Muscle layer of duodenum (tissue), 2 donors: ENCODE measurements at regions not wholly inside any gene's neighbourhood (a gene's known extent, or its start where the extent isn't known, plus 50 kb on each side); places are given as distances from the start of the nearest gene placed in this dataset.

Experiments
- H3K27ac ChIP-seq: one replicate; pipeline ENCODE4 v1.7.0; 2013; ENCODE audit warnings: mild to moderate bottlenecking, low read length
- H3K27me3 ChIP-seq: one replicate; pipeline ENCODE4 v1.7.0; 2013; ENCODE audit warnings: low read depth, mild to moderate bottlenecking, control low read depth, low read length
- H3K36me3 ChIP-seq, 2 donors: one replicate each; pipeline ENCODE4 v1.7.0; 2013; ENCODE audit warnings: low read length in 2 of 2, control low read depth in 1 of 2, mild to moderate bottlenecking in 1 of 2; ENCODE audit not compliant: insufficient read depth in 2 of 2, control insufficient read depth in 1 of 2
- H3K4me1 ChIP-seq, 2 donors: one replicate each; pipeline ENCODE4 v1.7.0; 2013; ENCODE audit warnings: low read length in 2 of 2, mild to moderate bottlenecking in 2 of 2, control low read depth in 1 of 2, moderate library complexity in 1 of 2; ENCODE audit not compliant: insufficient read depth in 2 of 2, control insufficient read depth in 1 of 2
- H3K4me3 ChIP-seq, 2 donors: one replicate each; pipeline ENCODE4 v1.7.0; 2013; ENCODE audit warnings: low read length in 2 of 2, low read depth in 1 of 2, mild to moderate bottlenecking in 1 of 2
- H3K9me3 ChIP-seq, 2 donors: one replicate each; pipeline ENCODE4 v1.7.0; 2013; ENCODE audit warnings: low read length in 2 of 2, control low read depth in 1 of 2, mild to moderate bottlenecking in 1 of 2; ENCODE audit not compliant: control insufficient read depth in 1 of 2
- donor health status: healthy.

DNA sequence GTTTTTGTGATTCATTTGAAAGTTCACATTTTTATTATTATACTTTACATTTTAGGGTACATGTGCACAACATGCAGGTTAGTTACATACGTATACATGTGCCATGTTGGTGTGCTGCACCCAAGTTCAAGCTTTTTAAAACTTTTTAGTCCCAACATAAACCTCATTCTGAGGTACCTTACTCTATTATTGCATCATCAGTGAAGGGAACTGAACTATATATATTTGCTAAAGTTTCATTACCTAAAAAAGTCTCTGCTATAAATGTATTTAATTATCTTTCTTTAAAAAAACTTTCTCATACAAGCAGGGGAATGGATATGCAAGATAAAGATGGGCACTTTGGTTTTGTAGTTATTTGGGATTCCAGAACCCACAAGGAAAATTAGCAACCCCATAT, 931.4 kb upstream of the ADGRL2 start:
- Histone ChIP-seq H3K27me3 (no peaks in the 10 kb centered on the region), H3K4me3 (no peak overlapping the region), H3K4me1 (no peaks in the 10 kb centered on the region), H3K27ac (no peak overlapping the region), H3K9me3 (no peaks in the 10 kb centered on the region), H3K36me3 (no peaks in the 10 kb centered on the region)

DNA sequence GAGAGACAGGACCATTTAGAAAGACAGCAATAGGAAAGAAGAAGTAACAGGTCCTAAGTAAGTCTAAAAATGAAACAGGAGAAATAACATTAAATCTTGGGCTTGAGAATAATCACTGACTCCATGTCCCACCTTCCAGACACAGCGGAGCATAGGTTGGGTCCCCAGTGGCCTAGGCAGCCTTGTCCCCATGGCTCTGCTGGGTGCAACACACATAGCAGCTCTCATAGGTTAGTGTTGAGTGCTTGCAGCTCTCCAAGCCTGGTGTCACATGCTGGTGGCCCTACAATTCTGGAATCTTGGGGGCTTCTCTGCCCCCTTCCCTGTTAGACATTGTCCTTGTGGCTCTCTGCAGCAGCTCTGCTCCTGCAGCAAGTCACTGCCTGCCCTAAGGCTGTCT, 952.8 kb upstream of the ADGRL2 start:
- Histone ChIP-seq H3K9me3 (no peaks in the 10 kb centered on the region), H3K36me3 (no peaks in the 10 kb centered on the region), H3K27me3 (no peaks in the 10 kb centered on the region), H3K4me3 (no peak overlapping the region), H3K4me1 (no peaks in the 10 kb centered on the region), H3K27ac (no peak overlapping the region)

DNA sequence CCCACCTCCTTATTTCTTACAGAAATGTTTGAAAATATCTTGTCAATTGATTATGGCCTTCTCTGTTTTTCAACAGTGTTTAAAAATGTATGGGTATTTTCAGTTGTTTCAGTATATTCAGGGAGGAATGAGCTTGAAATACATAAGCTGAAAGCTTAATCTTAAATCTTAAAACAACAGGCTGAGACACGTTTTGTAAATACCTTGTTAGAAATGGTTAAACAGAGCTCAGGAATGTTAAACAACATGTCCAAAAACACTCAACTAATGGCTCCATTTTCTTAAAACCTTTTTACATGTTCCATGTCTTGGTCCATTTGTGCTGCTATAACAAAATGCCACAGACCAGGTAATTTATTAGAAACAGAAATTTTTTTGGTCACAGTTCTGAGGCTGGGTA, 953.8 kb upstream of the ADGRL2 start:
- no peaks in the 10 kb centered on the region for H3K9me3 ChIP-seq
- no peak overlapping the region for H3K4me3 ChIP-seq
- no peak overlapping the region for H3K27ac ChIP-seq
- H3K27me3 ChIP-seq, result no peaks in the 10 kb centered on the region
- no peaks in the 10 kb centered on the region for H3K36me3 ChIP-seq
- H3K4me1 ChIP-seq, result no peaks in the 10 kb centered on the region

DNA sequence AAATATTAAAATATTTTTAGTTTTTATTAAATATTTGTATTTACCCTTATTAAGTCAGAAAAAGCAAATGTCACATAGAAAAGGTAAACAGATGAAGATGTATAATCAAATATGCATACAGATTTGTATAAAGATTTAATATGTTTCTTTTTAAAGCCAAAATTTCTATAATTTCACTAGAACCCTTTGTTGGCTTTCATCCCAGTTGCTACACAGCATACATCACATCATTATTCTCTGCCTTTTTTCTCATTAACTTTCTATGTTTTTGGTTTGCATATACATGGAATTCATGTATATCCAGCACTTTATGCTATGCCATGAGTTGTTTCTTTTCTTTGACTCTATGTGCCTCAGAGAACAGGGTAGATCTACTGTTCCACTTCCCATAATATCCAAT, 957.9 kb upstream of the ADGRL2 start:
- Histone ChIP-seq H3K36me3 (no peaks in the 10 kb centered on the region), H3K27ac (no peak overlapping the region), H3K27me3 (no peaks in the 10 kb centered on the region), H3K4me1 (no peaks in the 10 kb centered on the region), H3K9me3 (peaks cover 0 to 3% of the 10 kb centered on the region in 2 donors), H3K4me3 (no peak overlapping the region)

GRCh38 chr1:80841261-80841660, 959.5 kb upstream of the ADGRL2 start:
- H3K4me1 ChIP-seq, result no peaks in the 10 kb centered on the region
- H3K4me3 ChIP-seq, result no peak overlapping the region

GRCh38 chr1:80837066-80837465, 963.7 kb upstream of the ADGRL2 start:
- H3K4me1 ChIP-seq, result no peaks in the 10 kb centered on the region

More at GRCh38 chr1:80841261-80841660, 959.5 kb upstream of the ADGRL2 start:
- Histone ChIP-seq H3K27me3 (no peaks in the 10 kb centered on the region), H3K9me3 (peaks cover 0 to 3% of the 10 kb centered on the region in 2 donors), H3K27ac (no peak overlapping the region), H3K36me3 (no peaks in the 10 kb centered on the region)

GRCh38 chr1:80836505-80836904, 964.2 kb upstream of the ADGRL2 start:
- Histone ChIP-seq H3K27me3 (no peaks in the 10 kb centered on the region), H3K27ac (no peak overlapping the region), H3K4me1 (no peaks in the 10 kb centered on the region), H3K4me3 (no peak overlapping the region), H3K9me3 (no peaks in the 10 kb centered on the region), H3K36me3 (no peaks in the 10 kb centered on the region)

More at GRCh38 chr1:80837066-80837465, 963.7 kb upstream of the ADGRL2 start:
- Histone ChIP-seq H3K4me3 (no peak overlapping the region), H3K27ac (no peak overlapping the region), H3K36me3 (no peaks in the 10 kb centered on the region), H3K9me3 (peaks cover 0 to 3% of the 10 kb centered on the region in 2 donors), H3K27me3 (no peaks in the 10 kb centered on the region)

DNA sequence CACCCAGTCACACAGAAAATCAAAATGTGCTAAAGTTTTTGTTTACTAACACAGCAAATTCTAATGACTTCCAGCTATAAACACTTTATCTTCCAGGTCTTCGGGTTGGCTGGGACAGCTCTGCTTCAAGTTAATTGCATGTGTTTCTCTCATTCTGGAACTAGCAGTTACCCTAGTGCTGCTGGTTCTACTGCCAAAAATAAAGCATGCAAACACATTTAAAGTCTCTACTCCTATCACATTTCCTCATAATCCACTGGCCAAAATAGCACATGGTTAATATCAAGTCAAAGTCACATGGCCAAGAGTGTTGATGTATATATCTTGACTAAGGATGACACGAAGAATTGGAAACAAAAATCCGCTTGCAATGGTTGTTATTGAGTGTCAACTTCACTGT, 973.1 kb upstream of the ADGRL2 start:
- Histone ChIP-seq H3K27me3 (no peaks in the 10 kb centered on the region), H3K36me3 (no peaks in the 10 kb centered on the region), H3K4me3 (no peak overlapping the region), H3K9me3 (no peaks in the 10 kb centered on the region), H3K4me1 (no peaks in the 10 kb centered on the region), H3K27ac (no peak overlapping the region)

- Histone ChIP-seq H3K27me3 (no peaks in the 10 kb centered on the region), H3K27ac (no peak overlapping the region), H3K9me3 (no peaks in the 10 kb centered on the region), H3K36me3 (no peaks in the 10 kb centered on the region), H3K4me1 (no peaks in the 10 kb centered on the region), H3K4me3 (no peak overlapping the region)
Measured at GRCh38 chr1:80825067-80825466, 975.7 kb upstream of the ADGRL2 start.

DNA sequence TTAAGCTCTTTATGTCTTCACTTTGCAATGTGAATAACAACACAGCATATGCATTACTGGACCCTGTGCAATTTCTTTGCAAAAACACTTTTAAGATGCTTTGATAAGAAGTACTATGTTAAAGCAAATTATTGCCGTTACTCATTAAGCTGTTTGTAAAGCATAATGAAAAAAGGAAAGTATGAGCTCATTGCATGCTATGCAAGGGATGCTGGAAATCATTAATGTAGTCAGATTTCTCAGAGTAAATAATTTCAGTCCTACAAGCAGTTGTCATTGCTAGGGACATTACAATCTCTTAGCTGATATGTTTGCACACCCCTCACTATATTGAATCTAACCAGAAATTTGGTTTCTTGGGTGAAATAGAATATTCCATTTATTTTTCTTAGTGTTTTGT, 982.5 kb upstream of the ADGRL2 start:
- Histone ChIP-seq H3K9me3 (no peaks in the 10 kb centered on the region), H3K36me3 (no peaks in the 10 kb centered on the region), H3K27me3 (no peaks in the 10 kb centered on the region), H3K27ac (no peak overlapping the region), H3K4me3 (no peak overlapping the region), H3K4me1 (no peaks in the 10 kb centered on the region)

- H3K27me3 ChIP-seq, result no peaks in the 10 kb centered on the region
- no peak overlapping the region for H3K27ac ChIP-seq
- no peaks in the 10 kb centered on the region for H3K4me1 ChIP-seq
- H3K9me3 ChIP-seq, result no peaks in the 10 kb centered on the region
- no peak overlapping the region for H3K4me3 ChIP-seq
- H3K36me3 ChIP-seq, result no peaks in the 10 kb centered on the region
Measured at GRCh38 chr1:80807981-80808380, 992.8 kb upstream of the ADGRL2 start.

DNA sequence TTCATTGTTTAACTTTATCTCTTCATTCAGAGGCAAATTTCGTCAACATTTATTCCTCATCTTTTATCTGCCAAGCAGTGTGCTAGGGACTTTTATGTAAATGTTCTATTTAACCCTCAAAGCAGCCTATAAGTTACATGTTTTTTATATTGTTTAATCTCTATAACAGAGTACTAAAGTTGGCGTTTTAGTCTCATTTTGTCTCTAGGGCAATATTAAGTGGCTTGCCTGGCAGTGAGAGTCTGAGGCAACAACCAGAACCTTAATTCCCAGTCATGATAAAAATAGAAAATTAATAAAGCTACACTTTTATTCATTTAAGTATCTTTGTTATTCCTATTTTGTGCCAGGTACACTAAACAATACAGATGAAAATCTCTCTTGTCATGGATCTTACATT, 994.3 kb upstream of the ADGRL2 start:
- no peaks in the 10 kb centered on the region for H3K36me3 ChIP-seq
- no peaks in the 10 kb centered on the region for H3K4me1 ChIP-seq
- H3K4me3 ChIP-seq, result no peak overlapping the region
- no peak overlapping the region for H3K27ac ChIP-seq
- no peaks in the 10 kb centered on the region for H3K9me3 ChIP-seq
- H3K27me3 ChIP-seq, result no peaks in the 10 kb centered on the region
